Astrocyte (in vitro differentiated cells and primary cell): ENCODE measurements at regions not wholly inside any gene's neighbourhood (a gene's known extent, or its start where the extent isn't known, plus 50 kb on each side); places are given as distances from the start of the nearest gene placed in this dataset.

ENCODE experiments used
- DNase-seq: peaks from one replicate; pipeline ENCODE4 v3.0.0-alpha.2; 2010; ENCODE audit warnings: low read depth
- FAIRE-seq: peaks from 2 replicates; lab custom pipeline; 2011; peaks lifted over from hg19 to GRCh38; lab: Jason Lieb, UNC
- H2AFZ ChIP-seq: 2 replicates; pipeline ENCODE4 v1.6.0; 2012; ENCODE audit warnings: low read depth, low read length, inconsistent platforms
- H3K27ac ChIP-seq: 2 replicates; pipeline ENCODE4 v1.5.1; 2011; ENCODE audit warnings: low read depth, low read length, inconsistent platforms
- H3K27me3 ChIP-seq: 2 replicates; pipeline ENCODE4 v1.6.0; 2011; ENCODE audit warnings: low read length, inconsistent platforms; ENCODE audit not compliant: insufficient read depth
- H3K36me3 ChIP-seq: 2 replicates; pipeline ENCODE4 v1.5.1; 2011; ENCODE audit warnings: low read length, inconsistent platforms; ENCODE audit not compliant: insufficient read depth
- H3K4me1 ChIP-seq: 2 replicates; pipeline ENCODE4 v1.5.1; 2011; ENCODE audit warnings: low read length, inconsistent platforms; ENCODE audit not compliant: insufficient read depth
- H3K4me2 ChIP-seq: 2 replicates; pipeline ENCODE4 v1.6.0; 2012; ENCODE audit warnings: low read length, inconsistent platforms
- H3K4me3 ChIP-seq: 2 replicates; pipeline ENCODE4 v1.5.1; 2011; ENCODE audit warnings: low read depth, mild to moderate bottlenecking, low read length, inconsistent platforms; ENCODE audit not compliant: insufficient read depth
- H3K79me2 ChIP-seq: 2 replicates; pipeline ENCODE4 v1.6.0; 2012; ENCODE audit warnings: mild to moderate bottlenecking, low read length, inconsistent platforms; ENCODE audit not compliant: insufficient read depth
- H3K9ac ChIP-seq: 2 replicates; pipeline ENCODE4 v1.6.0; 2012; ENCODE audit warnings: mild to moderate bottlenecking, low read length, inconsistent platforms
- H3K9me3 ChIP-seq: 2 replicates; pipeline ENCODE4 v1.5.1; 2012; ENCODE audit warnings: low read depth, mild to moderate bottlenecking, low read length, inconsistent platforms; ENCODE audit not compliant: insufficient read depth
- H4K20me1 ChIP-seq: 2 replicates; pipeline ENCODE4 v1.6.0; 2012; ENCODE audit warnings: low read length, inconsistent platforms; ENCODE audit not compliant: insufficient read depth
- H3K27ac Mint-ChIP-seq: one replicate; pipeline ENCODE4 v1.8.0; 2021; ENCODE audit warnings: mild to moderate bottlenecking, mixed read lengths; ENCODE audit not compliant: unreplicated experiment
- H3K27me3 Mint-ChIP-seq: one replicate; pipeline ENCODE4 v1.8.0; 2021; ENCODE audit warnings: low read depth, mixed read lengths; ENCODE audit not compliant: unreplicated experiment
- H3K36me3 Mint-ChIP-seq: one replicate; pipeline ENCODE4 v1.8.0; 2021; ENCODE audit warnings: low read depth, mixed read lengths; ENCODE audit not compliant: unreplicated experiment
- H3K4me1 Mint-ChIP-seq: one replicate; pipeline ENCODE4 v1.8.0; 2021; ENCODE audit warnings: low read depth, mixed read lengths; ENCODE audit not compliant: unreplicated experiment
- H3K4me3 Mint-ChIP-seq: one replicate; pipeline ENCODE4 v1.8.0; 2021; ENCODE audit warnings: mild to moderate bottlenecking, moderate library complexity, mixed read lengths; ENCODE audit not compliant: unreplicated experiment
- H3K9me3 Mint-ChIP-seq: one replicate; pipeline ENCODE4 v1.8.0; 2021; ENCODE audit warnings: mild to moderate bottlenecking, mixed read lengths; ENCODE audit not compliant: unreplicated experiment
- CTCF ChIP-seq: IDR thresholded peaks from 2 replicates; pipeline ENCODE4 v1.5.1; 2011; ENCODE audit warnings: low read depth, mild to moderate bottlenecking, inconsistent platforms, low read length, moderate library complexity; ENCODE audit not compliant: insufficient read depth
- EZH2 ChIP-seq: IDR thresholded peaks from 2 replicates; pipeline ENCODE4 v1.6.1; 2012; ENCODE audit warnings: mild to moderate bottlenecking, low read length, inconsistent platforms; ENCODE audit not compliant: insufficient read depth

GRCh38 chrX:82292803-82293202 lies 1090.9 kb downstream of the SH3BGRL start:
- Histone ChIP-seq H3K9ac (no peak overlapping the region), H3K9me3 (no peaks in the 10 kb centered on the region), H3K4me2 (no peak overlapping the region), H3K79me2 (no peaks in the 10 kb centered on the region), H2AFZ (no peak overlapping the region), H3K36me3 (no peaks in the 10 kb centered on the region), H4K20me1 (no peaks in the 10 kb centered on the region), H3K4me1 (no peaks in the 10 kb centered on the region), H3K27ac (no peak overlapping the region), H3K27me3 (no peaks in the 10 kb centered on the region), H3K4me3 (no peak overlapping the region)
- Mint-ChIP-seq H3K4me1 (no peaks in the 10 kb centered on the region), H3K4me3 (no peak overlapping the region), H3K9me3 (no peaks in the 10 kb centered on the region), H3K27me3 (no peaks in the 10 kb centered on the region), H3K27ac (no peak overlapping the region), H3K36me3 (no peaks in the 10 kb centered on the region)
- no peak for FAIRE-seq
- DNase-seq = no peak
- no peak for TF ChIP-seq CTCF
- TF ChIP-seq EZH2 = no peak

DNA sequence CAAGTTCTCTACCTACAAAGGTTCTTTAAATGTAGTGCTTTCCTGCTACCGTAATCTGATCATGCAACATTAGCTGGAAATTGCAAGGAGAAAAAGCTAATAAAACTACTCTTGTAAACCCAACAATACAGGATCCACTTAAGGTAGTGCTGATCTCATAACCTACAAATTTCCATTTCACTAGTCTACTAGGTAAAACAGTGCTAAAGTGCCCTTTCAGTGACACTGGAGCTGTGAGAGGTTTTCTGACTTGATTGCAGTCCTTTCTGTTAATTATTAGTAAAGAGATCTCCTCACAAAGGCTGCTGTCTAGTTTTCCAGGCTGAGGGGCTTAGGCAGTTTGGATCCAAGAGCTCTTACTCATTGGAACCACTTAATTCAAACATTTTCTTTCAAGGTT lies 1118.7 kb downstream of the SH3BGRL start:
- Histone ChIP-seq H3K4me1 (no peaks in the 10 kb centered on the region), H3K27me3 (no peaks in the 10 kb centered on the region), H3K4me2 (no peak overlapping the region), H3K79me2 (no peaks in the 10 kb centered on the region), H3K27ac (no peak overlapping the region), H3K36me3 (no peaks in the 10 kb centered on the region), H2AFZ (no peak overlapping the region), H3K4me3 (no peak overlapping the region), H3K9ac (no peak overlapping the region), H4K20me1 (no peaks in the 10 kb centered on the region), H3K9me3 (no peaks in the 10 kb centered on the region)
- FAIRE-seq = peak; percentile 98
- TF ChIP-seq CTCF = no peak
- DNase-seq = no peak
- H3K9me3 Mint-ChIP-seq = no peaks in the 10 kb centered on the region
- H3K36me3 Mint-ChIP-seq = no peaks in the 10 kb centered on the region
- no peaks in the 10 kb centered on the region for H3K4me1 Mint-ChIP-seq
- H3K27me3 Mint-ChIP-seq = no peaks in the 10 kb centered on the region
- no peak overlapping the region for H3K4me3 Mint-ChIP-seq
- H3K27ac Mint-ChIP-seq = no peak overlapping the region

- Mint-ChIP-seq H3K4me3 (no peak overlapping the region), H3K4me1 (no peaks in the 10 kb centered on the region), H3K27ac (no peak overlapping the region), H3K9me3 (no peaks in the 10 kb centered on the region), H3K36me3 (no peaks in the 10 kb centered on the region), H3K27me3 (no peaks in the 10 kb centered on the region)
- DNase-seq (no peak), FAIRE-seq (no peak)
- no peak for TF ChIP-seq CTCF
- TF ChIP-seq EZH2 = no peak
- H2AFZ ChIP-seq = no peak overlapping the region
- H3K9me3 ChIP-seq = no peaks in the 10 kb centered on the region
- H3K4me3 ChIP-seq = no peak overlapping the region
- H3K27ac ChIP-seq = no peak overlapping the region
- no peak overlapping the region for H3K9ac ChIP-seq
- H3K36me3 ChIP-seq = no peaks in the 10 kb centered on the region
- no peaks in the 10 kb centered on the region for H3K27me3 ChIP-seq
- H3K79me2 ChIP-seq = no peaks in the 10 kb centered on the region
- no peaks in the 10 kb centered on the region for H3K4me1 ChIP-seq
- no peaks in the 10 kb centered on the region for H4K20me1 ChIP-seq
- no peak overlapping the region for H3K4me2 ChIP-seq
Measured at GRCh38 chrX:82333575-82333974, 1131.7 kb downstream of the SH3BGRL start.
